Suprapubic skin (tissue), 4 donors: ENCODE measurements at regions not wholly inside any gene's neighbourhood (a gene's known extent, or its start where the extent isn't known, plus 50 kb on each side); places are given as distances from the start of the nearest gene placed in this dataset.

Source experiments
- CTCF ChIP-seq, 2 donors: fragments of 200-600 bp in 1 of 2; fragments of 450-650 bp in 1 of 2; sonication (generic) in 1 of 2; IDR thresholded peaks; one replicate each; pipeline ENCODE4 v1.5.1; 2016 to 2019; ENCODE audit warnings: antibody characterized with exemption in 2 of 2, mild to moderate bottlenecking in 1 of 2, moderate library complexity in 1 of 2
- EP300 ChIP-seq: sonication (generic); formaldehyde crosslinking; IDR thresholded peaks from one replicate; pipeline ENCODE4 v1.6.1; 2017; ENCODE audit warnings: antibody characterized with exemption
- POLR2A ChIP-seq, 2 donors: fragments of 450-650 bp; IDR thresholded peaks; one replicate each; pipeline ENCODE4 v1.6.1; 2017; ENCODE audit warnings: antibody characterized with exemption in 2 of 2, mild to moderate bottlenecking in 2 of 2, moderate library complexity in 2 of 2
- POLR2AphosphoS5 ChIP-seq, 3 donors: sonication (generic); formaldehyde crosslinking; IDR thresholded peaks; one replicate each; pipeline ENCODE4 v1.6.1; 2017; ENCODE audit warnings: antibody characterized with exemption in 3 of 3

- TF ChIP-seq CTCF (IDR thresholded peaks at IDR 0.05) (no peak), POLR2A (IDR thresholded peaks at IDR 0.05) (no peak), POLR2AphosphoS5 (IDR thresholded peaks at IDR 0.05) (no peak), EP300 (no peak)
Measured at GRCh38 chr3:87426918-87427317, 150.5 kb upstream of the POU1F1 start.
